GM21390 (cell line): ENCODE measurements at regions not wholly inside any gene's neighbourhood (a gene's known extent, or its start where the extent isn't known, plus 50 kb on each side); places are given as distances from the start of the nearest gene placed in this dataset.
"Not testable (repeated sequence)": the region's sequence is repeated elsewhere in the genome, so short reads cannot be mapped to it uniquely, and the experiment has no call there.

Source experiments
- ATAC-seq: cut with Tn5 transposase; IDR thresholded peaks from one replicate; pipeline ENCODE4 v1.9.1; 2021; ENCODE audit not compliant: unreplicated experiment

DNA sequence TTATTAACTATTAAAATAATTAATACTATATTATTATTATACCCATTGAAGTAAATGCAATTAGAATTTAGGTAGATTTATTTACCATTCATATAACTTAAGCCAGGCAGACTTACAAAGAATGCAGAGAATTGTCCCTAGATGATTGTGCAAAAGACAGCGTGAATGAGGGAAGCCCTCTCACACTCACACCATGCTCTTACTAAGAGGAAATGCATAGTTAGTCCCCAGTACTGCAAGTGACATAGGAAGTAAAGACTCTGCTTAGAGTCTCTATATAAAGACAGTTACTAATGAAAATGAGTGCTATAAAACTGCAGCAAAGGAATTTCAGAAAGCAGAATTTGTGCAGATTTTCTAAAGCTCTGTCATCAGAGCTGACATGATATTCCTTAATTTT, 270.4 kb downstream of the ZBBX start:
- ATAC-seq, result no peak

DNA sequence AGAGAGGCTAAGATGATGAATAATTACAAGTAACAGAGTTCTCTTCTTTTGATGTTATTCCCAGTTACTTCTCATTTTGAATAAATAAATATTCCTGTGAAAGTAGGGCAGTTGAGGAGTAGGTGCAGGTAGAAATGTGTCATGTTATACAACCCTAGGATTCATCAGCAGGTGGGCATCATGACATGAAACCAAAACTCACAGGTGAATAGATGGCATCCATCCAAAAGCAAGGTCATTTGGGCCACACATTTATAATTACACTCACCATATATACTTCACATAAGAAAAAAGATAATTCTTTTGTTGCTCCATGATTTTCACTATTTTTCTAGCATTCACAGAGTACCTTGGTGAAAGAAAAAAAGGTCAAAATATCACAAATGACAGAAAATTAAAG, 273.6 kb downstream of the ZBBX start:
- ATAC-seq, result no peak

DNA sequence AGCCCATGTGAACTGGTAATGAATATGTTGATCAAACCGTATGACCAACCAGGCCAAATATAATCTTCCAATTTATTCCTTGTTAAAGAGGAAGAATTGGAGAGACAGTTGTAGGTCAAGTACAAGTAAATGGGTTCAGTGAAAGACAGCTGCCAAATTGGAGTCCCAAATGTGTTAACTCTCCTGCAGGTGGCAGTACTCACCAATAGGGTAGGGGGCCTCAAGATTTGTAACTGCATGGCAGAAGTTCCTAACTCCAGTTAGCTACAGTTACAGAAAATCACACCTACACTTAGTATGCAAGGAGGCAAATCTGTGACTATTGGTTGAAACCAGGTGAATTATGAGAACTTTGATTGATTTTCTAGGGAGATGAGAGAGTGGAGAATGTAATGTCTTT, 278.0 kb downstream of the ZBBX start:
- no peak for ATAC-seq

DNA sequence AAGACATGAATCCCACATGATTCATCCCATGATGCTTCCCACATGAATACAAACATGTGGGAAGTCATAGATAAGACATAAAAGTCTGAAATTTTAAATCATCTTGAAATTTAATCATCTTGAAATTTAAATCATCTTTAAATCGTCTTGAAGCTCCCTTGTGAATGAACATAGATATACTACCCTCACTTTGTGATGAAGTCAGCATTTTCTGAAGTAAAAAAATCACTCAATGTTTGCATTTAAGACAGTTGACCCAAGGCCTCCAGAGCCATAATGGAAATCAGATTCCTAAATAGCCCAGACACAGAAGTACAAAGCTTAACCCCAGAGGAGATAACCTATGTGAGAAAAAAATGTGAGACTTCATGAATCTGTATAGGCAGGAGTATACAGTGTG, 279.4 kb downstream of the ZBBX start:
- ATAC-seq, result no peak

DNA sequence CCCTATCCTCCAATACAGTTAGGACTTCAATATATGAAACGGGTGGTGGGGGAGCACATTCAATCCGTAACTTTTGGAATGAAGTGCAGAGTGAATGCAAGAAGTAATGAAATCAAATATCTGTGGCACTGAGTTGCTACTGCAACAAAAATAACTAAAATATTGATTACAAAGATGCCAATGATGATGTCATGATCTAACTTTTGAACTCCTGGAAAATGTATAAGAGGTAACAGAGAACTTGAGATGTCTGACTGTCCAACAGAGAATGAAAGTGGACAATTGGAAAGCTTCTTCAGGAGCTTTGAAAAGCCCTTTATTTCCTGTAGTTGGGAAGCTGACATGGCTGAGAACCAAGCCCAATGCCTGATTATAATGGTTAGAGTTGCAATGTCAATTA, 279.9 kb downstream of the ZBBX start:
- no peak for ATAC-seq

DNA sequence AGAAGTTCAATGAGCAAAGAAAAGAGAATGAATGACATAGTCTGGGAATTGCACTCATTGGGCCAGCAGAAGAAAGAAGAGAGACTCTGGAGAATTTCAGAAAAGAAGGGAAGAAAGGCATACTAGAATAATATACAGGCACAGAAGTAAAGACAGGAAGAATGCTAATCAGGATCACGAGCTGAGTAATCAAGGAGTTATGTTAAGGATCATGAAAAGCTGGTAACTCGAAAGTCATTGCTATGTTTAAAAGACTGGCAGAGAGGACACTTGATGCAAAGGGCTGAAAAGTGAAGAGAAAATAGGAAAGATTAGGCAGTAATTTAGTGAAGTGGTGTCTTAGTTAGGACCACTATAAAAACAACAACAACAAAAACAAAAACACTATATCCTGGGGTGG, 284.1 kb downstream of the ZBBX start:
- ATAC-seq, result no peak

DNA sequence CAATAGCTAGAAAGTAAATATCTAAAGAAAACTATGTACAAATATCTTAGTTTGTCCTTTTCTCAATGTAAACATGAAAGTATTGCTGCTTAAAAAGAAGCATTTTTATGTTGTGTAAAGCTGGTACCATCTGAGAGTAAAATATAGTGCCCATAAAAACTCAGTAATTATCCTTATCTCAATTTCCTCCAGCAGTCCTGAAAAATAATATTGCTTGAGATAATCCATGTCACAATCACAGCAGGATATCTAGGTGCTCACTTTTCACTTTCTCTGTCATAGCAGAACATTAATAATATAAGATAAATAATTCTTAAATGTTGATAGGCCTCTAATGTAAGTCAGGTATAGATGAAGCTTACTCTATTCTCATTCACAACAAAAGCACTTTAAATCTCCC, 285.5 kb downstream of the ZBBX start:
- ATAC-seq, result no peak

DNA sequence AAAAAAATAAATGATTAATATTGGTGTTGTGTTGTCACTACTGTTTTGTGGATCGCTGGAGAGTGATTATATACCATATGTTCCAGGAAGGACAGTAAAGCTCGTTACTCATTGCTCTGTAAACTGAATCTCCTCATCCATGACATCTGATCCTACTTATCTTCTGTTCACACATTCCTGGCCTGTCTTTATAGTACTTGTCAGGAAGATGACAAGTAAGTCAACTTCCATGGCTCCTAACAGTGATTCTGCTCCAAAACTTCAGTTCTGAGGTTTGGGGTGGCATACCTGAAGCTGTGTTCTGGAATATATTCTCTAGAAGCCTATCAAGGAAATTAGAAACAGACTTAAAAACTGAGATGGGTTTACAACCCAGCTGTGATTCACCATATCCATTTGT, 288.9 kb downstream of the ZBBX start:
- no peak for ATAC-seq

DNA sequence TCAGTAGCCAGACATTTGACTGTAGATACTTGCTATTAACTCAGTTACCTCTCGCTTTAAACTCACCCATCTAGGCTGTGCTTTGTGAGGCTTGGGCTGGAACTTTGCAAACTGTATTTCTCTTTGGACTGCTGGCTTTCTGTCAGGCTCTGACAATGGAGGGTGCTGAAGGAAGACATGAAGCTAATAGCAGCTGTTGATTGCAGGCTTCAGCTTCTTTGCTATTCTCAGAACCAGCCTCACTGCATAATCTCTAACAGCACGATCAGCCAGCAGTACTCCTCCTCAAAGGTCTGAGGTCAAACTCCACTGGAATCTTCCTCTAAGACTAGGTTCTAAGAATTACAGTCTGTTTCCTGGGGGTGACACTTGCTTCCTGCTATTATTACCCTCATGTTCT, 295.6 kb downstream of the ZBBX start:
- no peak for ATAC-seq

DNA sequence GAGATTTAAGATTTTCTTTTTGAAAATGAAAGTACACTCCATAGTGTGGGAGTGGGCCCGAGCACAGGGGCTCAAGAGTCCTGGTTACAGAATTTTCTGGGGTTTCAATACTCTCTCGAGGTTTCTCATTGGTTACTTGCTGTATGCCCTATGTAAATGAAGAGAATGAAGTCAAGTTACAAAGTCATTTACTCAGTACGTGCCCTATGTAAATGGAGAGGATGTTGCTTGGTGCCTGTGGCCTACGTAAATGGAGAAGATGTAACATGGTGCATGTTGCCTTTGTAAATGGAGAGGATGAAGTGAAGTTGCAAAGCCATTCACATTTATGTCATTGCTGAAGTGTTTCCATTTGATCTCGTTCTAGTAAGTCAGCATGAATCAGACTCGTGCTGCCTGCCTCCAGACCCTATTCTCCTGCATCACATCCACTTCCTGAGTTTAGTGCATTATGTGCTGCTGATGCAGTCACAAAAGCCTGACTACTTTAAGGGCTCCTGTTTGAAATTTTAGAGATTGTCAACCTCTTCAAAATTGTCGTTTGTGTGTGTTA, 302.0 kb downstream of the ZBBX start:
- ATAC-seq, result no peak

DNA sequence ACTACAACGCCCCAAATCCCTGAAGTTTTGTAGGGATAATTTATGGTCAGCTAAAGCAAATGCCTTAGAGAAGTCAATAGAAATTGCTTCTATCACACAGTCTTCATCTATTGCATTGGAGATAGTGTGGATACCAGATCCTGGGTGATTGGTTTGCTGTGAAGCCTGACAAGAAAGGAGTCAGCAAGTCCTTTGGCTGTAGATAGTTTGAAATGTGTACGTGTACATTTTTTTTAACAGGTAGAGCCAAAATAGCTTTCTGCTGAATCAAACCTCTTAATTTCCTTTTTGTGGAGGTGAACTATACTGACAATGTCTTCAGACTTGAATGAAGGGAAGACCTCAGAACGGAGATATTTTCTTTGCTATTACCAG, 312.3 kb downstream of the ZBBX start:
- no peak for ATAC-seq

DNA sequence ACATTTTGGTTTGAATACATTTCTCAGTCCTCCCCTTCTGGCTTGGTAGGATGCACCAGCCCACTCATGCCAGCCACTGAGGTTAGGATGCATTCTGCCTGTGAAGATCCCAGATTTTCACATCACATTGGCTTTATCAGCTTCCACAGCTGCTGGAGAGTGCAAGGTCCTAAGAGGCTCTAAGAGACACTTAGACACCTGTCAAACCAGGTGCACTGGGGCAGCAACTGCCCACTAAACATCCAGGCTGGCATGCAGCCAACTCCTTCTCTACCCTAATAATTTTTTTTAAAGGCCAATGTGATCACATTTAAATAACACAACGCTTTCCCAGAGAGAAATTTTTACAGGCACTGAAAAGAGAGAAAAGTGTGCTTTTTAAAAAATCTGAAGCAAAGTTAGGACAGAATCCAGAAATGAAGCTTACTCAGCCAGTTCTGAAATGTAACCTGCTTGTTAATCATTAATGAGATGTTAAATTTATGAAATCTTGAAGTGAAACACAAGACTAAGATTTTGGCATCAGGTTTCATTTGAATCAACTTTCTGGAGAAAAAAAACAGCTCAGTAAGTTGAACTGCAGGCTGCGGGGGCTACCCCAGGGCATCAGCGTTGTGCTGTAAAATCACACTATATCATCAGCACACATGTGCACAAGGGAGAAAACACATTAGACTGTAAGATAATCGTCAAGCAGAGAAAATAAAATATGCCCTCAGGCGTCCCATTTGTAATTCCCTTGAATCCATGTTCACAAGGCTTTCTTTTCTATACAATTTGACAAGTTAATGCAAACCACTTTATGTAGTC, 312.9 kb downstream of the ZBBX start:
- no peak for ATAC-seq

DNA sequence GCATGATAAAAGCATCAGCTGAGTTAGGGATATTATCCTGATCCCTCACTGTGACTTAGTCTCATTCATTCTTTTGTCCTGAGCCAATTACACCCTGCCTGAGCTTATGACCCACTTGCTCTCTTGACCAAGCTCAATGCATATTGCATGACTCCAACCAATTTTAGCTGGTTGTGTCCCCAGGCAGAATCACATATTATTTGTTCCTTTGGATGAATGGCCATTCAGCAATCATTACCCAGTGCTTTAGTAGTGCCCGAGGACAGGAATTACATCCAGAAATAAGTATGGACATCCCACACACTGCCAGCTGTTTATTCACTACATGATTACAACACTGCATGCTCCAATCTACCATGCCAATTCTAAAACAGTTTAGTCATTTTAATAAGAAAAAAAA, 322.5 kb downstream of the ZBBX start:
- ATAC-seq, result no peak

DNA sequence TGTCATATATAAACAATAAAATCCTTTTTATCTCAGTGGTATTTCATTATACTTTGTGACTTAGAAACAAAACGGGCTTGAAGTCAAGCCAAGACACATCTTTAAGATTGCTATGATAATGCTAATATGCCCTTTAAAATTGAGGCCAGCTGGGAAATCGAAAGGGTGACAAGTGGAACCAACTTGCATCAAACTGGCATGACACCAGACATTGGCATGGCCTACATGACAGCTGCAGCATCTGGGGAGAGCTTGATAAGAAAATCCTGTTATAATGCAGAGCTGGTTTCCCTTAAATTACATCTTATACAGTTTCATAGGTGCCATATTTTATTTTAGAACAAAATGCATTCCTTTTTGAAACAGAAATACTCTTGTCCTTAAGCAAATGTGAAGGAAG, 325.2 kb downstream of the ZBBX start:
- no peak for ATAC-seq

DNA sequence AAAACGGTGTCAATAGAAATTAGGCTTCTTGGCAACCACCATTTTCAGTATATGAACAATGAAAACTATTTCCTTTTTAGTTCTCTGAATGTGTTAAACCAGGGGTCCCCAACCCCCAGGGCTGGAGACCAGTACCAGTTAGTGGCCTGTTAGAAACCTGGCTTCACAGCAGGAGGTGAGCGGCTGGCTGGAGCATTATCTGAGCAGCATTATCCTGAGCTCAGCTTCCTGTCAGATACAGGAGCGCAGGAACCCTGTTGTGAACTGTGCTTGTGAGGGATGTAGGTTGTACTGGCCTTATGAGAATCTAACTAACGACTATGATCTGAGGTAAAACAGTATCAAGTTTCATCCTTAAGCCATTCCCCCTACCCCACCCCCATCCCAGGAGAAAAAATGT, 328.7 kb downstream of the ZBBX start:
- ATAC-seq, result no peak

DNA sequence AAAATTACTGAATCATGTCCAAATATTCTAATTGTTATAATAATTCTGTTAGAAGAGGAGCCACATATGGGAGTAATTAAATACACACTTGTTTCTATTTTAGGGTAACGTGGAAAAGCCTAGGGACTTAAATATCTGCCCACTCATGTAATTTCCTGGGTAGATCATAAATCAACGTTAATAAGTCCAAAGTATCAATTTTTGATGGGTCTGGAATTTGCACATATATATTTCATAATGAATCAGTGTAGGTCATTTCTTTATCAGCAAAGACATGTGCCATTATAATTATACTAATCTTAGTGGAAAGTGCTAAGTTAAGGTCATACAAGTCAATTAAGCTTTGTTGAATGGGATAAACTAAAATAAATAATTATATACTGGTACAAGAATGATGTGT, 346.2 kb downstream of the ZBBX start:
- no peak for ATAC-seq

DNA sequence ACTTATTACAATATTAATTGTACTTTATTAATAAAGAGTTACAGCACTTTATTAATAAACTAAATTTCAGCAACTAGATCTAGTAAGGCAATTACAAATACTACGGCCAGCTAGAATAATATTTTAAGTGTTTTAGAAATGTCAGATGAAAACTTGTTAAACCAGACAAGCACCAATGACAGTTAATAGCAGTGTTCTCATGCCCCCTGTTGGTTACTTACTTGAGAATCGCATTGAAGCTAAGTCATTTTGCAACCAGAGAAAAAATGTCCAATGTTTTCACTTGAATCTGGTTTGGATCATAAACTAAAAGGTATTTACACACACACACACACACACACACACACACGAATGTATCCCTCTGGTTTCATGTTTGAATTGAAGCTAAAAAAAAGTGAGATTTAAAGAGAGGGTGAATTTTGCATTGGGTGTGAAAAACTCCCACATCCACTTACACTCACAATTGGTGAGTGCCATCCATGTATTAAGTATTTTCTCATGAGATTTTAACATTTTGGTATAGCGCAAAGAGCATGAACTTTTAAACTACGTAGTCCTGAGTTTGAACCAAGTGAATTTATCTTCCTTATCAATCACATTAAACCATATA, 347.7 kb downstream of the ZBBX start:
- ATAC-seq, result no peak

DNA sequence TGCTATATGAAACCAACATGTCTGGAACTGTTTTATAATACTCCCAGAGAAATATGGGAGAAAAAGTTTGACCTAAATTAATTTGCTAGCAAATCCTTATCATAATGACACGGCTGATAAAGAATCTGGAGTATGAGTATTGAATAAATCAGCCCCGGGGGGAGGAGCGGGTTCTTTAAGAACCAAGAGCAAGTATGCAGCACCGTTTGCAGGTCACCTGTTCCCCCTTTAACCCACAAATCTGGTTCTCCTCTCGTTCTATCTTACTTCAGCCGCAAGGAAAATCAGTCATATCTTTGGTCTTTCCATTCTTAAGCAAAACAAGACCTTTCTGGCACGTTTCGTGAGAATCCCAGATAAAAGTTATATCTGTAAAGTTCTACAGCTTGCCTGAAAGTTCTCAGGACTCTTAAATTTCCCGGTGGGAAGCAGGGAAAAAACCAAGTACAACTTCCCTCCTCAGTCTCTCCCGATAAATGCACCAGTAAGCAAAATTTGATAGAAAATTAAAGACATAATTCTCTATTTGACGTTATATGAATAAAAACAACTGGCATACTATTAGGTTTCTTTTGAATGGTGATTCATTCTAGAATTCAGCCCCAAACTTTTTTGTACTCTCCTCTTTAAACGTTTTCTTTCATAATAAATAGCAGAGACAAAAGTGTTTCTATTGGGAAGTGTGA, 348.6 kb downstream of the ZBBX start:
- no peak for ATAC-seq

DNA sequence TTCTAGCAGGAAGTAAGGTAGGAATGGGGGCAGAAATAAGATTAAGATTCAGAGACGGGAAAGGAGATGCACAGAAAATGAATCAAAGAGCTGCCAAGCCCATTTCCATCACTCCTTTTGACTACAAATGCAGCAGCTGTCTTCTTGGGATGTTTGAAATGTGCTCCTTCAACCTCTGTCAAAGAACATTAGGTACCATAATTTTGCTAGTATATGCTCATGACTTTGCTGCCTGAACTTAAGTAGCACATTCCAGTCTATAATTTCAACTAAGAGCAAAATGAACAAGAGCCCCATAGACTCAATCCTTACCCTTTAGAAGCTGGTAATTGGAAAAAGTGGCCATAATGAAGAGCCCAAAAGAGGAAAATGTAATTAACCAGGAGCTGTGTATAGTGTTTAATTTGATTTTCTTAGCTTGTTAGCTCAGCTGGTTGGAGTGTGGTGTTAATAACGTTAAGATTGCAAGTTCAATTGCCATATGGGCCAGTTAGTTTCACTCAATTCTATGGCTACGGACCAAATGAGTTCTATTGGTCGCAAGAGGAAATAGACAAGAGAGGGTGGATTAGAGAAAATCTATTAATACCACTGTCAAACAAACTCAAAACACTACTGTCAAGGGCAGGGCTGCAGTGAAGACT, 349.9 kb downstream of the ZBBX start:
- ATAC-seq, result no peak

DNA sequence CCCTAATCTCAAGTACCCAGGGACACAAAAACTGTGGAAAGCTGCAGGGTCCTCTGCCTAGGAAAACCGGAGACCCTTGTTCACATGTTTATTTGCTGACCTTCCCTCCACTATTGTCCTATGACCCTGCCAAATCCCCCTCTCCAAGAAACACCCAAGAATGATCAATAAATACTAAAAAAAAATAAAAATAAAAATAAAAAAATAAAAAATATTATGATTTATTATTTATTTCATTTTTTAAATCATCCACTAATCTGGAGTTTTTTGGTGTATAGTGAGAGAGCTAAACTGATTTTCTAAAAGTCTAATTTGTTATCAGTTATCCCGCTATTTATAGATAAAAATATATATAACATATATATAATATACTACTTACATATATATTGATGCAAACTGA, 360.6 kb downstream of the ZBBX start:
- not testable (repeated sequence) for ATAC-seq

DNA sequence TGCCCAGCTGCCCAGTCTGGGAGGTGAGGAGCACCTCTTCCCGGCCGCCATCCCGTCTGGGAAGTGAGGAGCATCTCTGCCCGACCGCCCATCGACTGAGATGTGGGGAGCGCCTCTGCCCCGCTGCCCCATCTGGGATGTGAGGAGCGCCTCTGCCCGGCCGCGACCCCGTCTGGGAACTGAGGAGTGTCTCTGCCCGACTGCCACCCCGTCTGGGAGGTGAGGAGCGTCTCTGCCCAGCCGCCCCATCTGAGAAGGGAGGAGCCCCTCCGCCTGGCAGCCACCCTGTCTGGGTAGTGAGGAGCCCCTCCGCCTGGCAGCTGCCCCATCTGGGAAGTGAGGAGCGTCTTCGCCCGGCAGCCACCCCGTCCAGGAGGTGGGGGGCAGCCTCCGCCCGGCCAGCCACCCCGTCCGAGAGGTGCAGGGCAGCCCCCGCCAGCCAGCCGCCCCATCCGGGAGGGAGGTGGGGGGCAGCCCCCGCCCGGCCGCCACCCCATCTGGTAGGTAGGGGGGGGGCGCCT, 361.4 kb downstream of the ZBBX start:
- ATAC-seq, result not testable (repeated sequence)
